K562 (cell line): ENCODE measurements at regions not wholly inside any gene's neighbourhood (a gene's known extent, or its start where the extent isn't known, plus 50 kb on each side); places are given as distances from the start of the nearest gene placed in this dataset.

ENCODE experiments used
- E2F6 ChIP-seq, 2 experiments: IDR thresholded peaks; 2 replicates each; pipeline ENCODE4 v1.6.1; 2011; ENCODE audit warnings: borderline replicate concordance in 1 of 2, control low read depth in 1 of 2, low read depth in 1 of 2, low read length in 1 of 2, mild to moderate bottlenecking in 1 of 2, mixed read lengths in 1 of 2, moderate library complexity in 1 of 2; ENCODE audit not compliant: insufficient read depth in 1 of 2, insufficient read length in 1 of 2, poor library complexity in 1 of 2, severe bottlenecking in 1 of 2; ENCODE audit errors: extremely low read depth in 1 of 2
- EP300 ChIP-seq: IDR thresholded peaks from 2 replicates; pipeline ENCODE4 v1.6.1; 2012; ENCODE audit warnings: low read length, improper control_type of control experiment
- FOS ChIP-seq: IDR thresholded peaks from 3 replicates; pipeline ENCODE4 v1.6.1; 2011; ENCODE audit not compliant: insufficient read length; ENCODE audit errors: extremely low read depth
- KAT7 ChIP-seq: sonication (generic); formaldehyde crosslinking; IDR thresholded peaks from 2 replicates; pipeline ENCODE4 v1.8.0; 2022; ENCODE audit warnings: missing genetic modification reagents, mild to moderate bottlenecking, borderline replicate concordance
- MTA2 ChIP-seq: fragments of 450-650 bp; IDR thresholded peaks from 2 replicates; pipeline ENCODE4 v1.6.1; 2016; ENCODE audit warnings: low read depth
- POLR2A ChIP-seq: fragments of 450-650 bp; conservative IDR thresholded peaks from 2 replicates; pipeline ENCODE4 v1.6.1; 2016
- PREB ChIP-seq: sonication (generic); formaldehyde crosslinking; IDR thresholded peaks from 2 replicates; pipeline ENCODE4 v1.8.1; 2023; ENCODE audit warnings: mild to moderate bottlenecking, missing genetic modification reagents
- SRSF9 ChIP-seq: fragments of 200-400 bp; formaldehyde crosslinking; IDR thresholded peaks from 2 replicates; pipeline ENCODE4 v1.6.1; 2017; ENCODE audit warnings: low read depth, low read length, borderline replicate concordance
- YY1 ChIP-seq, 3 experiments: IDR thresholded peaks; 2 replicates each; pipeline ENCODE4 v1.6.1; 2011; ENCODE audit warnings: low read length in 2 of 3, mild to moderate bottlenecking in 2 of 3, moderate library complexity in 2 of 3, borderline replicate concordance in 1 of 3, control low read depth in 1 of 3, low read depth in 1 of 3; ENCODE audit not compliant: insufficient read depth in 3 of 3, insufficient replicate concordance in 2 of 3, control insufficient read depth in 1 of 3, insufficient read length in 1 of 3; ENCODE audit errors: extremely low read depth in 1 of 3
- ZNF121 ChIP-seq: sonication (generic); formaldehyde crosslinking; conservative IDR thresholded peaks from 2 replicates; pipeline ENCODE4 v1.8.0; 2022; ENCODE audit warnings: missing genetic modification reagents

GRCh38 chr6:14454473-14454775 lies 336.9 kb downstream of the CD83 start:
- no peak for TF ChIP-seq POLR2A
- no peak for TF ChIP-seq ZNF121 (CRISPR knock-in tag)
- no peak for TF ChIP-seq YY1 (IDR thresholded peaks at IDR 0.05; ENCODE audit: borderline replicate concordance in 1 of 3, control insufficient read depth in 1 of 3, extremely low read depth in 1 of 3, insufficient read depth in 3 of 3, insufficient read length in 1 of 3, insufficient replicate concordance in 2 of 3, low read depth in 1 of 3, low read length in 2 of 3)
- no peak for TF ChIP-seq KAT7 (CRISPR knock-in tag)
- no peak for TF ChIP-seq EP300
- no peak for TF ChIP-seq SRSF9
- no peak for TF ChIP-seq PREB (CRISPR knock-in tag)
- TF ChIP-seq MTA2, result no peak
- TF ChIP-seq E2F6 (IDR thresholded peaks at IDR 0.05; ENCODE audit: borderline replicate concordance in 1 of 2, extremely low read depth in 1 of 2, insufficient read depth in 1 of 2, insufficient read length in 1 of 2, low read depth in 1 of 2, low read length in 1 of 2, poor library complexity in 1 of 2, severe bottlenecking in 1 of 2), result no peak
- TF ChIP-seq FOS, result no peak
